Ovary (tissue), 7 donors: ENCODE measurements at regions not wholly inside any gene's neighbourhood (a gene's known extent, or its start where the extent isn't known, plus 50 kb on each side); places are given as distances from the start of the nearest gene placed in this dataset.
"Not testable (repeated sequence)": the region's sequence is repeated elsewhere in the genome, so short reads cannot be mapped to it uniquely, and the experiment has no call there.

Experiments used
- DNase-seq, 5 donors: peaks; one replicate each; pipeline ENCODE4 v3.0.0-alpha.2; 2019 to 2020
- H3K27ac ChIP-seq, 2 donors: fragments of 200-600 bp; one replicate each; pipeline versions ENCODE4 v1.5.1 to v1.8.0; 2019 to 2022
- H3K27me3 ChIP-seq: fragments of 200-600 bp; one replicate; pipeline ENCODE4 v1.8.0; 2022
- H3K36me3 ChIP-seq: fragments of 200-600 bp; sonication (generic); one replicate; pipeline ENCODE4 v1.5.1; 2019
- H3K4me1 ChIP-seq: one replicate; pipeline ENCODE4 v1.8.1; 2013; ENCODE audit warnings: mild to moderate bottlenecking, moderate library complexity; ENCODE audit not compliant: insufficient read depth
- H3K4me3 ChIP-seq: fragments of 200-600 bp; sonication (generic); one replicate; pipeline ENCODE4 v1.5.1; 2017
- H3K9me3 ChIP-seq, 2 donors: fragments of 200-600 bp in 1 of 2; sonication (generic) in 1 of 2; one replicate each; pipeline versions ENCODE4 v1.5.1 to v1.8.1; 2013 to 2019; ENCODE audit warnings: mild to moderate bottlenecking in 1 of 2, moderate library complexity in 1 of 2
- WGBS, 3 donors: extraction: QIAGEN DNeasy Blood & Tissue Kit in 1 of 3; methylation state at CpG; one replicate each; pipeline versions ENCODE4 v1.1.5 to v1.1.7; 2013 to 2017; 5-methylcytosine and 5-hydroxymethylcytosine counted together
- intact Hi-C, 4 donors: fragments of 100-400 bp; cut with DNase I; formaldehyde crosslinking; loops; one replicate each; pipeline versions ENCODE4 v1.11.0 to v1.15.1; 2022 to 2023
- donor health status: DM: no; HTN: no; CAD: no; lungs with moderate emphysema.
- donor health status: DM: no; HTN: no; CAD: no.
- donor health status: Bipolar disorder and iron deficiency.
- donor health status: DM: no; HTN: no; CAD: no.
- donor health status: DM: yes; HTN: yes; CAD: no.

DNA sequence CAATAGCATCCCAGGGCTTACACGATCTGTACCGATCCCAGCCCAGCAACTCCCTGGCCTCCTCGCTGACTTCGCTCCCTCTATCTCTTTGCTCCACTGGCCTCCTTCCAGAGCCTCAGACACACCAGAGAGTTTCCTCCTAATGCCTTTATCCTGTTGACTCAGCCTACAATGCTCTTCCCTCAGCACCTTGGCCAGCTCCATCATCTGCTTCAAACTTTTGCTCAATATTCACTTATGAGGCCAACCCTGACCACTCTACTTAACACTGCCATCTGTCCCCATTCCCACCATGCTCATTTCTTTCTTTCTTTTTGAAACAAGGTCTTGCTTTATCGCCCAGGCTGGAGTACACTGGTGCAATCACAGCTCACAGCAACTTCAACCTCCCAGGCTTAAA is 180.9 kb downstream of the CEP170 start:
- WGBS, 3 donors, result 81 to 100% (median 96%) methylated on average over 1 to 5 of the region's 5 CpGs
- H3K9me3 ChIP-seq, H3K36me3 ChIP-seq, H3K4me1 ChIP-seq, DNase-seq, H3K4me3 ChIP-seq, intact Hi-C loops, H3K27ac ChIP-seq, H3K27me3 ChIP-seq: not testable (repeated sequence)

DNA sequence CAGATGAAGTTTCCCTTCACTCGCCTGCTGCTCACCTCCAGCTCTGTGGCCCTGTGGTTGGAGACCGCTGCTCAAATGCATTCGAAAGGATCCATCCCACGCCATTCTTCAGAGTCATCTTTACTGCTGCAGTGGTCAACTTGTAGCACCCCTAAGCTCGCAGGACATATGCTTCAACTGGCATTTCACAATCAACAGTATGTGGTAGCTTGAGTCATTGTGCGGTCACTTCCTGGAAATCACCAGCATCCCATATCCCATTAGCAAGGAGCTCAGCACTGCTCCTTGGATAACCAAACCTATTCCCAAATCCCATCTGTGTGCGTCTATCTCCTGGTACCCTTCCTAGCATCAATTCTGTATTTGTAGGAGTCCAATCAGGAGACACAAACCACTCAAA is 188.0 kb downstream of the CEP170 start:
- H3K4me3 ChIP-seq, intact Hi-C loops, H3K27ac ChIP-seq, H3K4me1 ChIP-seq, H3K27me3 ChIP-seq, DNase-seq, H3K9me3 ChIP-seq, H3K36me3 ChIP-seq: not testable (repeated sequence)
- WGBS, 3 donors, result 83 to 95% (median 94%) methylated on average over 2 to 7 of the region's 7 CpGs

DNA sequence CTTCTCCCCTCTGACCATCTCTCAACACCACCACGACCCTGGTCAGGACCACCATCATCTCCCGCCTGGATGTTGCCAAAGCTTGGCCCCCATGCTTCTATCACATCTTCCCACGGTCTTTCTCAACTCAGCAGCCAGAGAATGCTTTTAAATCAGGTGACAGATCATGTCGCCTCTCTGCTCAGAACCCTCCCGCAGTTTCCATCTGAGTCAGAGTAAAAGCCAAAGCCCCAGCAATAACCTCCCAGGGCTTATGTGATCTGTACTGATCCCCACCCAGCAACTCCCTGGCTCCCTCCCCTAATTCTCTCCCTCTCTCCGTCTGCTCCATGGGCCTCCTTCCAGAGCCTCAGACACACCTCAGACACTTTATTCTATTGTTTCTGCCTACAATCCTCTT is 193.1 kb downstream of the CEP170 start:
- H3K4me1 ChIP-seq, H3K9me3 ChIP-seq, DNase-seq, intact Hi-C loops, H3K27me3 ChIP-seq, H3K36me3 ChIP-seq, H3K4me3 ChIP-seq, H3K27ac ChIP-seq: not testable (repeated sequence)
- 49 to 58% (median 55%) methylated on average over 5 of the region's 6 CpGs for WGBS, 3 donors

DNA sequence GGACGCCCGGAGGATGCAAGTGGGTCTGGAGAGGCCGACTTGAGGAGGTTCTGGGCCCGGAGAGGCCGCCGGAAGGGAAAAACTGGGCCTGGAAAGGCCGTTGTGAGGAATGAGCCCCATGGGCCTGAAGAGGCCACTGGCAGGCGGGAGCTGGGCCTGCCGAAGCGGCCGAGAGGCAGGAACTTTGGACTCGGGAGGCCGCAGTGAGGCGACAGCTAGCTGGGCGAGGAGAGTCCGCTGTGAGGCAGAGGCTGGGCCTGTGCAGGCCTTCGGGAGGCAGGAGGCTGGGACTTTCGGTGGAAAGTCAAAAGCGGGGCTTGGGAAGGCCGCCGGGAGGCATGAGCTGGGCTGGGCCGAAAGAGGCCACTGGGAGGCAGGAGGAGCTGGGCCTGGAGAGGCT is 199.6 kb downstream of the CEP170 start:
- DNase-seq, H3K4me3 ChIP-seq, H3K36me3 ChIP-seq, H3K9me3 ChIP-seq, H3K4me1 ChIP-seq, H3K27me3 ChIP-seq, H3K27ac ChIP-seq, intact Hi-C loops: not testable (repeated sequence)
- WGBS, 3 donors, result 92 to 97% (median 94%) methylated on average over 22 of the region's 22 CpGs

DNA sequence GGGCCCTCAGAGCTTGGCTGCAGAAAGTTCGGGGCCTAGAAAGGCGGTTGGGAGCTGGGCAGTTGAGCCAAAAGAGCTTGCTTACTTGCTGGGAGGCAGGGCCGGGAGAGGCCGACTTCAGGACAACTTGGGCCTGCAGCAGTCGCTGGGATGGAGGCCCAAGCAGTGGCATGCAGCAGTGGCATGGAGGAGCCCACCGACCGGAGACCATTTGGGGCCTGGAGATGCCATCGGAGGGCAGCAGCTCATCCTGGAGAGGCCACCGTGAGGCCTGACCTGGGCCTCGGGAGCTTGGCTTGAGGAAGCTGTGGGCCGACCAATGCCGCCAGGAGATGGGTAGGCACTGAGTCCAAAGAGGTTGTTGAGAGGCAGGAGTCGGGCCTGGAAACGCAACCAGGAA is 200.0 kb downstream of the CEP170 start:
- intact Hi-C loops, H3K9me3 ChIP-seq, H3K36me3 ChIP-seq, H3K4me1 ChIP-seq, H3K27me3 ChIP-seq, H3K4me3 ChIP-seq, DNase-seq, H3K27ac ChIP-seq: not testable (repeated sequence)
- WGBS, 3 donors, result 96 to 97% (median 96%) methylated on average over 12 to 14 of the region's 14 CpGs

- H3K27me3 ChIP-seq, DNase-seq, H3K4me3 ChIP-seq, intact Hi-C loops, H3K36me3 ChIP-seq, H3K4me1 ChIP-seq, H3K9me3 ChIP-seq, H3K27ac ChIP-seq: not testable (repeated sequence)
- WGBS, 3 donors, result 90 to 91% (median 90%) methylated on average over 20 of the region's 20 CpGs
Observed at GRCh38 chr1:243054681-243055080, 200.4 kb downstream of the CEP170 start.

DNA sequence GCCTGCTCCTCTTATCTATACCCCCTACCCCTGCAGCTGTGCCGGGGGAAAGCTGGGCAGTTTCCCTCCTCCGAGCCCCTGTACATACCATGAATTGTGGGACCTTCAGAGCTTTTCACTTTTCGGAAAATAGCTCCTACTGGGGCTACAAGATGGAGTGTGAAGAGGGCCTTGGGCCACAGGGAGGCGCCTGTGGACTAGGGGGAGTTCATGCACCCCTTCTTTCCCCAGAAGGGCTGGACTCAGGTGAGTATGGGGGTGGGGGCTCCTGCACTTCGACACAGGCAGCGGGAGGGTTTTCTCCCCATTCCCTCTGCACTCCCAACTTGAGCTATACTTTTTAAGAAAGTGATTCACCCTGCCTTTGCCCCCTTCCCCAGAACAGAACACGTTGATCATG is 202.0 kb downstream of the CEP170 start:
- 72 to 80% (median 76%) methylated on average over 1 to 6 of the region's 7 CpGs for WGBS, 3 donors
- H3K4me3 ChIP-seq, H3K4me1 ChIP-seq, H3K27ac ChIP-seq, H3K9me3 ChIP-seq, H3K27me3 ChIP-seq, intact Hi-C loops, H3K36me3 ChIP-seq, DNase-seq: not testable (repeated sequence)

DNA sequence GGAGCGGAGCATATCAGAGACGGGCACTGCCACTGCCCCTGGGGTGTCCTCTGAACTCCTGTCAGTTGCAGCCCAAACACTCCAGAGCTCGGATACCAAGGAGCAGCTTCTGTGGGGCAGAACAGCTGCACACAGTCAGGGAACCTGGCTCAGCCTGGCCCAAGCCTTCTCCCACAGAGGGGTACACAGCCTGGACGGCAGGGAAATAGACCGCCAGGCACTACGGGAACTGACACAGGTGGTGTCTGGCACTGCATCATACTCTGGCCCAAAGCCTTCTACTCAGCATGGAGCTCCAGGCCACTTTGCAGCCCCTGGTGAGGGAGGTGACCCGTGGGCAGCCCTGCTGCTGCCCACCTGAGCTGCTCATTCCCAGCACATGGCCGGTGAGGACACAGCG is 204.5 kb downstream of the CEP170 start:
- H3K9me3 ChIP-seq, DNase-seq, H3K4me3 ChIP-seq, H3K4me1 ChIP-seq, H3K27ac ChIP-seq, H3K27me3 ChIP-seq, intact Hi-C loops, H3K36me3 ChIP-seq: not testable (repeated sequence)
- 85% methylated on average over 7 of the region's 9 CpGs; no CpG with 5 or more reads in 2 of the 3 donors for WGBS, 3 donors

- DNase-seq, H3K9me3 ChIP-seq, H3K27me3 ChIP-seq, H3K4me1 ChIP-seq, H3K27ac ChIP-seq, H3K36me3 ChIP-seq, intact Hi-C loops, H3K4me3 ChIP-seq: not testable (repeated sequence)
- 69 to 91% (median 73%) methylated on average over 10 to 14 of the region's 14 CpGs for WGBS, 3 donors
Observed at GRCh38 chr1:243049716-243050115, 205.4 kb downstream of the CEP170 start.

DNA sequence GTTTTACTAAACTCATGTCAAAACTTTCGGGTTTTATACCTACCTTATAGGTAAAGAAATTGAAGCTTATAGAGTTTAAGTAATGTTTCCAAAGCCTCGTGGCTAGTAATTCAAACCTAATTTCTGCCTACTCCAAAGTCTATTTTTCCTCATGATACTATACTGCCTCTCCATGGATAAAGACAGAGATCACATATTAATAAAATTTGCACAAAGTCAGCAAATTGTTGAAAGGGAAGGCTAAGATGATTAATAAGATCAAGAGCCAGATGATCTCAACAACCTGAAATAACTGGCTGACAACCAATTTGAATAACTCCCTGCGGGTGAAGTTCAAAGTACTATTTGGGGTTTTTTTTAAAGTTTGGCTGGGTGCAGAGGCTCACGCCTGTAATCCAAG is 233.7 kb downstream of the CEP170 start:
- WGBS, 3 donors, result 43 to 51% (median 44%) methylated on average over 4 of the region's 4 CpGs
- H3K9me3 ChIP-seq, DNase-seq, H3K27ac ChIP-seq, H3K4me3 ChIP-seq, H3K27me3 ChIP-seq, H3K36me3 ChIP-seq, H3K4me1 ChIP-seq, intact Hi-C loops: not testable (repeated sequence)

GRCh38 chr1:243019030-243019635 is 235.9 kb downstream of the CEP170 start:
- H3K27me3 ChIP-seq, H3K4me3 ChIP-seq, H3K9me3 ChIP-seq, H3K27ac ChIP-seq, H3K4me1 ChIP-seq, H3K36me3 ChIP-seq, intact Hi-C loops: not testable (repeated sequence)
- 0% methylated on average over 1 of the region's 1 CpG for WGBS, 3 donors
- peak; percentile 29 to 73 (median 57) for DNase-seq

DNA sequence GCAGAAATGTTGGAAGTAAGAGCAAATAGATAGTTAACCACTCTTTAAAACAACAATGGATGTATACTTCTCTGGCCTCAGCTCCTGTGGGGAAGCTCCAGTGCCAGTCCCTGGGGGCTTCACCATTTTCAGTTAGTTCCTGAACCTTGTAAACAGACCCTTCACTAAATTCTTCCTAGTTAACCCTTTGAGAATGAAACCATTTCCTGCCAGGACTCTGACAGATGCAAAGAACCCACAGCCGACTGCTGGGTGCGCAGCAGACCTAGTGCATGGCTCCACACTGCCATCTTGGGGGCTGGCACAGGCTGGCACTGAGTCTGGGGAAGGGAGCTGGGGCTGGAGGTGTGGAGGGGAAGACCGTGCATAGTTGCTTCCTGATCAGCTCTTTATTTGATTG is 244.4 kb downstream of the CEP170 start:
- H3K36me3 ChIP-seq, H3K9me3 ChIP-seq, DNase-seq, H3K4me1 ChIP-seq, H3K4me3 ChIP-seq, H3K27ac ChIP-seq, intact Hi-C loops, H3K27me3 ChIP-seq: not testable (repeated sequence)
- WGBS, 3 donors, result 7 to 27% methylated on average over 2 of the region's 3 CpGs; no CpG with 5 or more reads in 1 of the 3 donors

GRCh38 chr1:243001003-243001402 is 254.1 kb downstream of the CEP170 start:
- H3K4me1 ChIP-seq, H3K36me3 ChIP-seq, H3K9me3 ChIP-seq, H3K4me3 ChIP-seq, intact Hi-C loops, H3K27ac ChIP-seq, DNase-seq, H3K27me3 ChIP-seq: not testable (repeated sequence)
- 17 to 28% (median 25%) methylated on average over 4 of the region's 4 CpGs for WGBS, 3 donors
